ENCODE measurements at regions not wholly inside any gene's neighbourhood (a gene's known extent, or its start where the extent isn't known, plus 50 kb on each side); places are given as distances from the start of the nearest gene placed in this dataset.
"Not testable (repeated sequence)": the region's sequence is repeated elsewhere in the genome, so short reads cannot be mapped to it uniquely, and the experiment has no call there.

DNA sequence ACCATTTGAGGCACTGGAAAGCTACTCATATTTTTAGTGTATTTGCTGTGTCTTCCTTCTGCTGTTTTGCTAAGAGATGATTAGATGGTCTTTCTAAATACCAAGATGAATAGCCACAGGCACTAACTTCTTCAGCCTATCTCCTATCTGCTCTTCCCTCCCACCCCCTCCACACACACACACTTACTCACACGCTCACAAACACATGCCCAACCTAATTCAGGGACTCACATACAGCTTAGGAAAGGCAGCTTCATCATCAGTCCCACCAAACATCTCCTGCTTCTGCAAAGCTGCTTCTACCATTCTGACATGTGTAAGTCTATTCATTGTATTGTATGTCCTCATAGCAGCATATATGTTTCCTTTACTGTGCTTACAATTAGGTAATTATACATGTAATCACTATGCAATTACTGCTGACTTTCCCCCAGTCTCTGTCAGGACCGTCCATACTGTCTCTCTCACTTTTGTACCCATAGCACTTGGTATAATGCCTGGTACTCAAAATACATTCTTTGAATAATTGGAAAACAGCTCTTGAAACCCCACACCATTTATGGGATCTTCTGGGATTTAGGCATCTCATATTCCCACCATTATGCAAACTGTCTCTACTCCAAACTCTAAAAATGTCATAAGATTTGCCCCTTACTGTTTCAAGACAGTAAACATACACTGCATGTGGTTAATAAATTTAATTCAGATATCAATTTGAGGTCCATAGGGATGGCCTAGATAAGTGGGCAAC lies 83.3 kb upstream of the HIF1A start:
- H3K27ac Mint-ChIP-seq: no peak overlapping the region
- Histone ChIP-seq H3K56ac (ENCODE audit: insufficient read length, low read depth, low read length) (no peak overlapping the region), H3K23me2 (ENCODE audit: insufficient read length, low read depth, low read length, poor library complexity, severe bottlenecking) (no peaks in the 10 kb centered on the region), H2BK5ac (ENCODE audit: insufficient read length, low read length) (no peak overlapping the region), H3K4me2 (ENCODE audit: insufficient read depth, insufficient read length, low read length) (no peak overlapping the region), H2AFZ (ENCODE audit: low read length) (no peak overlapping the region), H3K9ac (ENCODE audit: extremely low read depth, insufficient read length, low read length) (no peak overlapping the region), H2BK12ac (ENCODE audit: insufficient read length, low read depth, low read length) (no peak overlapping the region), H3T11ph (ENCODE audit: low read length) (no peak overlapping the region), H3K18ac (ENCODE audit: insufficient read length, low read depth, low read length) (no peak overlapping the region), H4K5ac (ENCODE audit: insufficient read length, low read depth, low read length) (no peak overlapping the region), H4K8ac (replicated peaks; ENCODE audit: insufficient read length, low read depth, low read length) (no peak overlapping the region), H3K9me3 (ENCODE audit: control insufficient read depth, low read depth, low read length) (no peaks in the 10 kb centered on the region), H2BK120ac (ENCODE audit: low read depth, low read length, poor library complexity, severe bottlenecking) (no peak overlapping the region), H3K79me2 (ENCODE audit: insufficient read depth, low read length) (no peaks in the 10 kb centered on the region), H2BK20ac (ENCODE audit: low read depth, low read length, poor library complexity, severe bottlenecking) (no peak overlapping the region), H2AK5ac (ENCODE audit: insufficient read length, low read length) (no peak overlapping the region), H3K4ac (ENCODE audit: low read depth, low read length) (no peak overlapping the region), H3K79me1 (ENCODE audit: insufficient read depth, low read depth, low read length, poor library complexity, severe bottlenecking) (no peaks in the 10 kb centered on the region), H3K27ac (ENCODE audit: insufficient read length, low read depth, low read length) (no peak overlapping the region), H4K20me1 (ENCODE audit: control insufficient read depth, insufficient read depth, insufficient read length) (no peaks in the 10 kb centered on the region), H2BK15ac (ENCODE audit: low read depth, low read length) (no peak overlapping the region), H3K27me3 (ENCODE audit: insufficient read depth, low read length) (no peaks in the 10 kb centered on the region), H3K14ac (ENCODE audit: insufficient read depth, low read length) (no peak overlapping the region), H3K23ac (ENCODE audit: insufficient read length, low read depth, low read length) (no peak overlapping the region), H3K4me1 (ENCODE audit: insufficient read depth, low read length) (peaks cover 25% of the 10 kb centered on the region), H4K91ac (ENCODE audit: insufficient read length, low read depth, low read length) (no peak overlapping the region)
- no peak for TF ChIP-seq CTCF (conservative IDR thresholded peaks at IDR 0.05)
- H3K4me1 Mint-ChIP-seq: peaks cover 55 to 57% of the 10 kb centered on the region in 2 experiments
- peaks cover 3% of the 10 kb centered on the region for H3K27me3 Mint-ChIP-seq (ENCODE audit: low read depth)
- no peak for DNase-seq
- no peaks in the 10 kb centered on the region for H3K9me3 Mint-ChIP-seq
- no CpG with 5 or more reads among the region's 2 CpGs for WGBS (ENCODE audit: extremely low coverage, insufficient read length, low lambda C conversion rate)
- no peaks in the 10 kb centered on the region for H3K36me3 Mint-ChIP-seq (ENCODE audit: insufficient read depth in 1 of 3, low read depth in 3 of 3)
- no peak overlapping the region for H3K4me3 Mint-ChIP-seq

DNA sequence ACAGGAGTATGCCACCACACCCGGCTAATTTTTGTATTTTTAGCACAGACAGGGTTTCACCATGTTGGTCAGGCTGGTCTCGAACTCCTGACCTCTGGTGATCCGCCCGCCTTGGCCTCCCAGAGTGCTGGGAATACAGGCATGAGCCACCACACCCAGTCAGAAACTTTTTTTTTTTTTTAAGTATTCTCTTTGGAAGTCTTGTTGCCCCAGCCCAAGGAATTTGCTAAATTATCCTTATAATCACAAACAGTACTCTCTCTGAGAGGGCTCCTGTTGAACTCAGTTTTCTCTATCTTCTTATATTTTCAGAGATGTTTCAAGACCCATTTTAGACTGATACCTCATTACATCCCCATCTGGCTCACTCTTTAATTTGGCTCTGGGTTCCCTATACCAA lies 82.3 kb upstream of the HIF1A start:
- no CpG with 5 or more reads among the region's 4 CpGs for WGBS (ENCODE audit: extremely low coverage, insufficient read length, low lambda C conversion rate)
- H3K27me3 ChIP-seq (ENCODE audit: insufficient read depth, low read length); H3K27me3 Mint-ChIP-seq (ENCODE audit: low read depth): not testable (repeated sequence)

More for the DNA sequence above, 82.3 kb upstream of the HIF1A start:
- not testable (repeated sequence) for H3K4ac ChIP-seq (ENCODE audit: low read depth, low read length); H3K14ac ChIP-seq (ENCODE audit: insufficient read depth, low read length); H3K27ac Mint-ChIP-seq; H3K79me2 ChIP-seq (ENCODE audit: insufficient read depth, low read length); H4K20me1 ChIP-seq (ENCODE audit: control insufficient read depth, insufficient read depth, insufficient read length); H2BK120ac ChIP-seq (ENCODE audit: low read depth, low read length, poor library complexity, severe bottlenecking); H3K23ac ChIP-seq (ENCODE audit: insufficient read length, low read depth, low read length); H2AFZ ChIP-seq (ENCODE audit: low read length); H2BK5ac ChIP-seq (ENCODE audit: insufficient read length, low read length); H4K91ac ChIP-seq (ENCODE audit: insufficient read length, low read depth, low read length); H3K23me2 ChIP-seq (ENCODE audit: insufficient read length, low read depth, low read length, poor library complexity, severe bottlenecking); H4K5ac ChIP-seq (ENCODE audit: insufficient read length, low read depth, low read length); H3K9me3 ChIP-seq (ENCODE audit: control insufficient read depth, low read depth, low read length); H3T11ph ChIP-seq (ENCODE audit: low read length); H3K36me3 Mint-ChIP-seq (ENCODE audit: insufficient read depth in 1 of 3, low read depth in 3 of 3); H2BK20ac ChIP-seq (ENCODE audit: low read depth, low read length, poor library complexity, severe bottlenecking); H3K9me3 Mint-ChIP-seq; H4K8ac ChIP-seq (replicated peaks; ENCODE audit: insufficient read length, low read depth, low read length); H3K27ac ChIP-seq (ENCODE audit: insufficient read length, low read depth, low read length); H2BK15ac ChIP-seq (ENCODE audit: low read depth, low read length); H3K4me3 Mint-ChIP-seq; H3K9ac ChIP-seq (ENCODE audit: extremely low read depth, insufficient read length, low read length); H3K56ac ChIP-seq (ENCODE audit: insufficient read length, low read depth, low read length); H2BK12ac ChIP-seq (ENCODE audit: insufficient read length, low read depth, low read length); DNase-seq; H3K4me2 ChIP-seq (ENCODE audit: insufficient read depth, insufficient read length, low read length); H3K79me1 ChIP-seq (ENCODE audit: insufficient read depth, low read depth, low read length, poor library complexity, severe bottlenecking); H2AK5ac ChIP-seq (ENCODE audit: insufficient read length, low read length); H3K18ac ChIP-seq (ENCODE audit: insufficient read length, low read depth, low read length)
- H3K4me1 ChIP-seq (ENCODE audit: insufficient read depth, low read length): peaks cover 23% of the 10 kb centered on the region
- peaks cover 45 to 48% of the 10 kb centered on the region in 2 experiments for H3K4me1 Mint-ChIP-seq

Data from H9 (cell line).